Activated T-cell treated with anti-CD3 and anti-CD28 coated beads for 4 hours (primary cell): ENCODE measurements at regions not wholly inside any gene's neighbourhood (a gene's known extent, or its start where the extent isn't known, plus 50 kb on each side); places are given as distances from the start of the nearest gene placed in this dataset.

Experiments used
- DNase-seq: peaks from one replicate; pipeline ENCODE4 v3.0.0-alpha.2; 2020

- DNase-seq: no peak
Measured at GRCh38 chr11:70631624-70632047, 233.3 kb downstream of the CTTN start.

GRCh38 chr11:70633610-70634009 is 235.3 kb downstream of the CTTN start:
- no peak for DNase-seq

DNA sequence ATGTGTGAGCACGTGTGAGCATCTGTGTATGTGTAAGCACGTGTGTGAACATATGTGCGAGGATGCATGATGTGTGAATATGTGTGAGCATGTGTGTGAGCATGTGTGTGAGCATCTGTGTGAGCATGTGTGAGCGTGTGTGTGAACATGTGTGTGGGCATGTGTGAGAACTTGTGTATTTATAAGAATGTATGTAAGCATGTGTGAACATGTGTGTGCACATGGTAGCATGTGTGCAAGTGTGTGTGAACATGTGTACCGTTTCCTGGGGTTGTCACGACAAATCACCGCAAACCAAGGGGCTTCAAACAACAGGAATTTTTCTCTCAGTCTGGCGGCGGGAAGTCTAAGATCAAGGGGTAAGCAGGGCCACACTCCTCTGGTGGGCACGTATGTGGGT is 238.3 kb downstream of the CTTN start:
- DNase-seq: no peak

- DNase-seq: no peak
Measured at GRCh38 chr11:70637186-70637800, 239.0 kb downstream of the CTTN start.

DNA sequence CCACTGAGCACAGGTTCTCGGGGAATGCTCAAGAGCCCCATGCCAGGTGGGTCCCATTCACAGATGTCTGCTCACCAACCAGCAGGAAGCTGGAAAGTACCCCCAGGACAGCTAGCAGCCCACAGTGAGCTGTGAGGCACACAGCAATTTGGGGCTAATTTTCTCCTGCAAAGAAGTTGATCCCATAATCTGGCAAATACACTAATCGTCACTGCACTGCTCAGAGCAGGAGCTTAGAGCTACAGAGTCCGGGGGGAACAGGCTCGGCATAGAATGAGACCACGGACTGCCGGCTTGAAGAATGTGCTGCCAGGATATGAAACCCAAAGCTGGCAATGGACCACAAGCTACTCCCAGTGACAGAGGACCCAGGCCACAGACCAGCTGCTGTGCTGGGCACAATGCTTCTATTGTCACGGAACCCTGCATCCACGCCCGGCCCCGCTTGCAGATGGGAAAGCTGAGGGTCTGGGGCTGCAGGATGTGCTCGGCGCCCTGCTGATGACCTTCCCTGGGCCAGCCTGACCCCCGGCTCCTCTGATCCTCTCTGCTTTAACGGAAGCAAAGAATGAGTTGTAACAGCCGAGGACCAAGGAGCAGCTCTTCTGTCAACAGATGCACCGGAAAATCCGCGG is 239.7 kb downstream of the CTTN start:
- DNase-seq: no peak

- DNase-seq: no peak
Measured at GRCh38 chr11:70640408-70640807, 242.1 kb downstream of the CTTN start.

DNA sequence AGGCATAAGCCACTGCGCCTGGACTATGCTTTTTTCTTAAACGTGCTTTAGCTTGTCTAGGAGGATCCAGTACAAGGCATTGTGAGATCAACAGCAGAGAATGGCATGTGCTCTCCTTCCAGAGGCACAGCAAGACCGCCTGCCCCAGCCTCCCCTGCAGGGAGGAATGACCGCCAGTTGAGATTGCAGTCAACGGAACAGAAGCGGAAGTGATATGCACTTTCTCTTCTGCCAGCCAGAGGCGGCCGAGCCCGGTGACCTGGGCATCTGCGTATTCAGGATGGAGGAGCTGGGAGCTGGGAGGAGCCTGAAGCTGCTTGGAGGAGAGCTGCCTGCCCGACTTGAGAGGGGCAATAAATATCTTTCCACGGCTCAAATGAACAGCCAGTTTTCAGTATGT is 243.0 kb downstream of the CTTN start:
- no peak for DNase-seq

DNA sequence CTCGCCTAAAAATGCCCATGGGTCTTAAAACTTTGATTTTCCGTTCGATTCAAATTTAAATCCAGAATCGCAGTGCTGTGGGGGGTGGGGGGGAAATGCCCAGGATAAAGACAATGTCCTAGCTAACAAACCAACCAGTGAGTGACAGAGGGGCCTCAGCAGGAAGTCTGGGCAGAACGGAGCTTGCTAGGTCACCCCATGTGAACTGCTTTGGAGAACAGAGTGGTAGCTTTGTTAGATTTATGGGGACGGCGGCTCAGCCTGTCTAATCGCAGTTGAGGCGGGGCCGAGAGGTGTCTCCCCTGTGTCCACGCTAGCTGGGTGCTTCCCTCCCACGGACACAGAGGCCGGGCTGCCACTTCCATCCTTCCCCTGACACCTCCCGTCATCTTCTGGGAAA is 243.9 kb downstream of the CTTN start:
- no peak for DNase-seq

- no peak for DNase-seq
Measured at GRCh38 chr11:70643642-70644041, 245.3 kb downstream of the CTTN start.

DNA sequence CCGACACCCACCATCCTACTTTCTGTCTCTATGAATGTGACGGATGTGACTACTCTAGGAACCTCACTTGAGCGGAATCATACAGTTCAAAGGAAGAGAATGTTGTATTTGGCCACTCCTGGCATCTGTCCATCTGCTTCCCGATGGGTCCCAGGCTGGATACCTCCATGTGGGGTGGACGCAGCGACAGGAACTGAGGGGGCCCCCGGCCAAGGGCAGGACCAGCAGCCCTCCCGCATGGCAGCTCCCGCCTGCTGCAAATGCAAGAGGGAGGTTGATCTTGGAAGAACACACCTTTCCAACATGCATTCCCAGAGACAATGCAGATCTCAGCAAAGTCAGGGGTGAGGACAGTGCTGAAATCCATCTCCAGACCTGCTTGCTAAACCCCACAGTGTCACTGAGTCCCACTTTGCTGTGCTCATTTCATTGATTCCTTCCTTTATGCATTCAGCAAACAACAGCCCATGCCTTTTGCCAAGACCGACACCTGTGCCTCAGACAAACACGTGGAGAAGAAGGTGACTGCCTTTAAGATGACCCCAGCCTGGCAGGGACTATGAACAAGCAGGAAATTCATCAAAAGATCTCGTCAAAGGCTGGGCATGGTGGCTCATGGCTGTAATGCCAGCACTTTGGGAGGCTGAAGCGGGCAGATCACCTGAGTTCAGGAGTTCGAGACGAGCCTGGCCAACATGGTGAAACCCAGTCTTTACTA is 246.2 kb downstream of the CTTN start:
- no peak for DNase-seq

GRCh38 chr11:70645537-70645936 is 247.2 kb downstream of the CTTN start:
- DNase-seq: no peak

DNA sequence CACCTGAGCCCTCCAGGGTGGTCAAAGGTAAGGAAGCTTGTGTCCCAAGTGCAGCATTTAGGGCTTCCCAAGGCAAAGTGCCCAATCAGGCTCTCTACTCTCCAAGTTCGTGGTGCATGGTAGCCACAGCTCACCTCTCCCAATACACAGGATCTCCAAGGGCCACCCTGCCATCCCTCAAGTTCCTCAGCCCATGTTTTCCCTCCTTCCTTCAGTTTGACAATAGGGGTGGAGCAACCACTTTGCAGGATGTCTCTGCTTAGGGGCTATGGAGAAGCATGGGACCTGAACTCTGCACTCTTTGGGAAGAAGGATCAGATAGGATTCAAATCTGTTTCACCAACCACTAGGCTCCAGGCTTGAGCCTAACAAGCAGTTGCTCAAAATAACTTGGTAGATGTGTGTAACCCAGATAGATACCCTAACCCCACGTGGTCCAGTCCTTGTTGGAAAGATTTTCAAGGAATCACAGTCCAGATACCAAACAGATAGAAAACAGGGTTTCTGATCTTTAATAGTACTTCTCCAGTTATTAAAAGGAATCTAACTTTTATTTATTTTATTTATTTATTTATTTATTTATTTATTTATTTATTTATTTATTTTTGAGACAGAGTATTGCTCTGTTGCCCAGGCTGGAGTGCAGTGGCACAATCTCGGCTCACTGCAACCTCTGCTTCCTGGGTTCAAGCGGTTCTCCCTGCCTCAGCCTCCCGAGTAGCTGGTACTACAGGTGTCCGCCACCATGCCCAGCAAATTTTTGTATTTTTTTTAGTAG is 248.1 kb downstream of the CTTN start:
- no peak for DNase-seq

DNA sequence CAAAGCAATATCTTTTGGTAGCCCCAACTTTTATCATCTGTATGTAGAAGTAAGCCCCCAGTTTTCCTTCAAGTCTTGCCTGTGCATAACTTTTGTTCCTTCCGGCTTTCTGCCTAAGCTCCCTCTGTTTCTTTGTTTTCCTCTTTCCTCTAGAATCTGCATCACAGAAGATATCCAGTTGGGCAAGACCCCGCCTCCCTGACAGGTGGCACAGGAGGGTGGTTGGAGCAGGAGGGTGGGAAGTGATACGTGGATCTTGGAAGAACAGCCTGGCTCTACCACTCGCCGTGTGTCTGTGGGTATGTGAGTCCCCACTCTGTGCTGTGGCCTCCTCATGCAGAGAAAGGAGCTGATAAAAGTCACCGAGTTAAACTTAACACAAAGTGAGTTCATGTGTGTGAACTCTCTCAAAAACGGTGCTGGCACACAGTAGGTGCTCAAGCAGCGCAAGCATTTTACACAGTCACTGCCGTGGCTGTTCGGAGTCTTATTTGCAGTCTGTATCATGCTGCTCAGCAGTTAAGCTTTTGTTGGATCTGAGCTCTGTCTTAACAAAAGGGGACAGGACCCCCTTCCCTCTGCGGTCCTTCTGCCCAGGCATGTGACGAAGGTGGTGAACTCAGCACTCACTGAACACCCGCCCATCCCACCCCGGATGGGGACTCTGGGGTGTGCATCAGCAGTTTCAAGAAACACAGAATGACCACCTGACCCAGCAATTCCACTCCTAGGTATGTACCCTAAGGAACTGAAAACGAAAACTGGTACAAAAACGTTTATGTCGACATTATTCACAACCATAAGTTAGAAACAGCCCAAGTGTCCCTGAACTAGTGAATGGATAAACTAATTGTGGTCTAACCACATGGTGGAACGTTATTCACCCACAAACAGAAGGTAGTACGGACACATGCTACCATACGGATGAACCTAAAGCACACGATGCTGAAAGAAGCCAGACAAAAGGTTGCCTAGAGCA is 249.1 kb downstream of the CTTN start:
- DNase-seq: no peak

DNA sequence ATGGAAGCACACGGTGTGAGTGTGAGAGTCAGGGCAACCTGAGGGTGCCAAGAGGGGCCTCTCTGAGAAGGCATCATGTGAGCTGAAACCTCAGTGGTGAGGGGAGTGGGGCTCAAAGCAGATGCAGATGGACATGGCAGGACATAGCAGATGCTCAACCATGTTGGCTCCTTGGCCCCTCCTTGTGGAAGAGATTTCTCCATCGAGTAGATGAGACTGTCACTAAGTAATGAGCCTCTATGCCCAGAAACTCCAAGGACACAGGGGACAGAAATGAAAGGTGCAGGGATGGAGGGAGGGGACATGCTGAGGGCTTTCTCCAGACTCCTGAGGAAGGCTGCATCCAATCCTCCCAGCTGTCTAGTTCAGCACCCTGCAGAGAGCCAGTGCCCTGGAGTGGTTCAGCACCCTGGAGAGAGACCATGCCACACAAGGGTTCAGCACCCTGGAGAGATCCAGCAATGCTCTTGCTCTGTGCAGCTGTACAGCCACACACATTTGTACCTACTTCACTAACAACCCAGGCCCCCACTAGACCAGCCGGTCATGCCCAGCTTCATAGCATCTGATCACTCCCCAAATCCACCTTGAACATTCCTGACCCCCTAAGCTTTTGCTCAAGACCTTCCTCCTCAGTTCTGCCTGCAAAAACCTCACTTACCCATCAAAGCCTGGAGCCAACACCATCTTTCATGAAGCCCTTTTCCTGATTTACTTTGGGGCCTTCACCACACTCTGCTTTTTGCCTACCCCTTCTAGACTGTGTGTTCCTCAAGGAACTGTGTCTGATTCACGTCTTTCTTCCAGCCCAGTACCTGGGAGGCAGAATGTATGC is 252.0 kb downstream of the CTTN start:
- DNase-seq: no peak

DNA sequence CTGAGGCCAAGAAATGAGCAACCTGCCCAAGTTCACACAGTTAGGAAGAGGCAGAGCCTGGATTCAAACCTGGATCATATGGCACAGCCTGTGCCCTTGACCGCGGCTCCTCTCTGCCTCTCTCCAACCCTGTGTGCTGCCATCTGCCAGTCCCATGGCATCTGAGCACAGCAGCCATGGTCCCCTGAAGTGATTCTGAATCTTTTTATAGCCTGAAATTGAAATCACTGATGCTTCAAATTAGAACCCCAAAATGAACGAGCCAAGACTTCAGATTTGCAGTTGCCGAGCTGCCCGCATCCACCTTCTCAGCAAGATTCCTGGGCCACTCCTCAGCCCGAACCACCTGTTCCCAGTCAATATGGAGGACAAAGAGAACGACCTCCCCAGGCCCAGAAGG is 252.7 kb downstream of the CTTN start:
- no peak for DNase-seq

DNA sequence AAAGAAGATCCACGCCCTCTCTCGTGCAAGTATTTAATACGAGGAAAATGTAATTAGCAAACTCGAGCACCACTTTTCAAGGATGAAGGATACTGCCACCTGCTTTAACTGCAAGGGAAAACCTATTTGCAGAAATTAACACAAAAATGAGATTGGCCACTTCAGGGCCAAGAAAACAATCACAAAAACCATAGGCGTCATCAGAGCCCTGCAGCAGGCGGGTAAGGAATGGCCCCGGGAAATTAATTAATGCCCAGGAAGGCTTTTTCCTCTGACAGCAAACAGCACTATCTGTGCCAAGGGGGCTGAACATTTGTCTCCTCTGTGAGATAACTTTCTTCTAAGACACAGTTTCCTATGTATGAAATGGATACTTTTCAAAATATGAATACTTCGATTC is 255.7 kb downstream of the CTTN start:
- no peak for DNase-seq

DNA sequence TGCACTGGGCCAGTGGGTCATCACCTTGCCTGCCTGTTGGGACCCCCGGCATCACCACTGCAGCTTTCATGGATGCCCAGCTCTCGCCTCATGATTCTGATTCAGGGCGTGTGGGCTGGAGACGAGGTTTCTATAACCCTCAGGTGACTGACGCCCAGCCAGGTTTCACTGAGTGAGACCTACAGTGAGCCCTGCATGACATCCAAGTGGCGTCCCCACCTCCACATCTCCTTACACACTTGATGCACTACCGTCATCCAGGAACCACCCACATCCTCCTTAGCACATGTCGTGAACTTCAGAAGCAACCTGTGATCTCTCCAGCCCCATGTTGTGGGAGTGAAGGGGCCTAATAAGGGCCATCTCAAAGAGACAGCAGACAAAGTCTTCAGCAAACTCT is 257.5 kb downstream of the CTTN start:
- no peak for DNase-seq

- DNase-seq: no peak
Measured at GRCh38 chr11:70656252-70656651, 257.9 kb downstream of the CTTN start.

DNA sequence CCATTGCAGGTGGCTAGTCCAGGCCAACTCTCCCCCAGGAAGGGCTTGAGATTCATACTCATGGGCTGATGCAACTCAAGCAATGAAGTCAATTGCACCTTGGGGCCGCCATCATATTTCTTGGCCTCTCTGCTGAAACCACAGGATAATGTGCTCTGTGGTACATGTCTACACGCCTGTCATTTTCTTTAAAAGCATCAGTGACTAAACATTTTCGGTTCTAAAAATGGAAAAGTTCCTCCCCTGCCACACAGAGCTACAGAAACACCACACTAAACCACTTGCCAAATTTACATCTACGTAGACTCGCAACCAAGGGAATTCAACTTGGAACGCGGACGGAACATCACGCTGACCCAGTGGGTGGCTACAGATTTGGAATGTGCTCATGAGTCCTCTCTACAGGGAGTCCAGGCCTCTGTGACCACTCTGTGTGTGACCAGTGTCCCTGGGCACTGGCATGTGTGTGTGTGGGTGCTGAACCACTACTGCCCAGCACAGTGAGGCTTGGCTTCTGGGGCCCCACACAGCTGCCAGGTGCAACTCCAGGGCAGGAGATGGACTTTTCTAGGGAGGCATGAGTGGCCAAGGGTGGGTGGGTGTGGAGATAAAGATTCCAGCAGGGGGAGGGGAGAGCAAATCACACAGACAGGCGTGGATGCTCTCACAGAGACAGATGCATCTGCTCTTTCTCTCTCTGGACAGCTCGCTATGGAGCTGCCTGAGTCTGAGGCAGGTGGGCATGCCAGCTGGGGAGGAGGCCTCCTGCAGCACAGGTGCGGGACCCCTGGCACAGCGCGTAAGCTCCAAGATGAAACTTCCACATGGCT is 261.9 kb downstream of the CTTN start:
- DNase-seq: no peak

GRCh38 chr11:70660889-70661197 is 262.5 kb downstream of the CTTN start:
- DNase-seq: no peak
